Progenitor cell of endocrine pancreas (in vitro differentiated cells): ENCODE measurements at regions not wholly inside any gene's neighbourhood (a gene's known extent, or its start where the extent isn't known, plus 50 kb on each side); places are given as distances from the start of the nearest gene placed in this dataset.

Experiments used
- DNase-seq: peaks from one replicate; pipeline ENCODE4 v3.0.0; 2021; ENCODE audit warnings: low spot score; ENCODE audit not compliant: unreplicated experiment
- H3K27ac Mint-ChIP-seq: 2 replicates; pipeline ENCODE4 v1.8.0; 2021; ENCODE audit warnings: mild to moderate bottlenecking, moderate library complexity, mixed read lengths
- H3K27me3 Mint-ChIP-seq: 2 replicates; pipeline ENCODE4 v1.8.0; 2021; ENCODE audit warnings: mixed read lengths
- H3K36me3 Mint-ChIP-seq: 2 replicates; pipeline ENCODE4 v1.8.0; 2022; ENCODE audit warnings: mixed read lengths; ENCODE audit not compliant: insufficient read depth
- H3K4me1 Mint-ChIP-seq: 2 replicates; pipeline ENCODE4 v1.8.0; 2021; ENCODE audit warnings: low read depth, mixed read lengths
- H3K4me3 Mint-ChIP-seq: 2 replicates; pipeline ENCODE4 v1.8.0; 2021; ENCODE audit warnings: low read depth, mild to moderate bottlenecking, moderate library complexity, mixed read lengths
- H3K9me3 Mint-ChIP-seq: 2 replicates; pipeline ENCODE4 v1.8.0; 2021; ENCODE audit warnings: low read depth, mixed read lengths
- CTCF ChIP-seq: fragments of 200-600 bp; sonication (generic); IDR thresholded peaks from one replicate; pipeline ENCODE4 v1.5.0; 2021; ENCODE audit warnings: antibody characterized with exemption, mild to moderate bottlenecking; ENCODE audit not compliant: unreplicated experiment

GRCh38 chr10:108753326-108753725, 1170.0 kb downstream of the XPNPEP1 start:
- no peak for TF ChIP-seq CTCF
- Mint-ChIP-seq H3K4me1 (peaks cover 7% of the 10 kb centered on the region), H3K9me3 (no peaks in the 10 kb centered on the region), H3K4me3 (no peak overlapping the region), H3K27ac (no peak overlapping the region), H3K36me3 (no peaks in the 10 kb centered on the region), H3K27me3 (no peaks in the 10 kb centered on the region)
- no peak for DNase-seq

GRCh38 chr10:108749042-108749441, 1174.3 kb downstream of the XPNPEP1 start:
- Mint-ChIP-seq H3K27ac (no peak overlapping the region), H3K4me1 (no peaks in the 10 kb centered on the region), H3K36me3 (no peaks in the 10 kb centered on the region), H3K9me3 (no peaks in the 10 kb centered on the region), H3K4me3 (no peak overlapping the region), H3K27me3 (no peaks in the 10 kb centered on the region)
- TF ChIP-seq CTCF, result no peak
- DNase-seq, result no peak

- no peak overlapping the region for H3K27ac Mint-ChIP-seq
- no peak overlapping the region for H3K4me3 Mint-ChIP-seq
These were observed 1187.2 kb downstream of the XPNPEP1 start for GRCh38 chr10:108736111-108736510.

GRCh38 chr10:108735380-108735779, 1187.9 kb downstream of the XPNPEP1 start:
- no peak for TF ChIP-seq CTCF
- Mint-ChIP-seq H3K4me1 (no peaks in the 10 kb centered on the region), H3K9me3 (peaks cover 15% of the 10 kb centered on the region), H3K36me3 (no peaks in the 10 kb centered on the region), H3K27me3 (peaks cover 8% of the 10 kb centered on the region), H3K27ac (no peak overlapping the region), H3K4me3 (no peak overlapping the region)
- DNase-seq, result no peak

More at GRCh38 chr10:108736111-108736510, 1187.2 kb downstream of the XPNPEP1 start:
- H3K9me3 Mint-ChIP-seq, result peaks cover 15% of the 10 kb centered on the region
- H3K4me1 Mint-ChIP-seq, result no peaks in the 10 kb centered on the region
- no peak for DNase-seq
- H3K36me3 Mint-ChIP-seq, result no peaks in the 10 kb centered on the region
- TF ChIP-seq CTCF, result no peak
- peaks cover 3% of the 10 kb centered on the region for H3K27me3 Mint-ChIP-seq

GRCh38 chr10:108721874-108722273, 1201.4 kb downstream of the XPNPEP1 start:
- Mint-ChIP-seq H3K4me1 (peaks cover 6% of the 10 kb centered on the region), H3K4me3 (no peak overlapping the region), H3K27me3 (peaks cover 4% of the 10 kb centered on the region), H3K36me3 (peaks cover 2% of the 10 kb centered on the region), H3K9me3 (peaks cover 29% of the 10 kb centered on the region), H3K27ac (no peak overlapping the region)
- no peak for DNase-seq
- TF ChIP-seq CTCF, result no peak
